Progenitor cell of endocrine pancreas (in vitro differentiated cells): ENCODE measurements at regions not wholly inside any gene's neighbourhood (a gene's known extent, or its start where the extent isn't known, plus 50 kb on each side); places are given as distances from the start of the nearest gene placed in this dataset.

Source experiments
- DNase-seq: peaks from one replicate; pipeline ENCODE4 v3.0.0; 2021; ENCODE audit warnings: low spot score; ENCODE audit not compliant: unreplicated experiment
- H3K27ac Mint-ChIP-seq: 2 replicates; pipeline ENCODE4 v1.8.0; 2021; ENCODE audit warnings: mild to moderate bottlenecking, moderate library complexity, mixed read lengths
- H3K27me3 Mint-ChIP-seq: 2 replicates; pipeline ENCODE4 v1.8.0; 2021; ENCODE audit warnings: mixed read lengths
- H3K36me3 Mint-ChIP-seq: 2 replicates; pipeline ENCODE4 v1.8.0; 2022; ENCODE audit warnings: mixed read lengths; ENCODE audit not compliant: insufficient read depth
- H3K4me1 Mint-ChIP-seq: 2 replicates; pipeline ENCODE4 v1.8.0; 2021; ENCODE audit warnings: low read depth, mixed read lengths
- H3K4me3 Mint-ChIP-seq: 2 replicates; pipeline ENCODE4 v1.8.0; 2021; ENCODE audit warnings: low read depth, mild to moderate bottlenecking, moderate library complexity, mixed read lengths
- H3K9me3 Mint-ChIP-seq: 2 replicates; pipeline ENCODE4 v1.8.0; 2021; ENCODE audit warnings: low read depth, mixed read lengths
- TF ChIP-seq, protein P1 (sequence below): fragments of 200-600 bp; sonication (generic); IDR thresholded peaks from one replicate; pipeline ENCODE4 v1.5.0; 2021; ENCODE audit warnings: antibody characterized with exemption, mild to moderate bottlenecking; ENCODE audit not compliant: unreplicated experiment

DNA sequence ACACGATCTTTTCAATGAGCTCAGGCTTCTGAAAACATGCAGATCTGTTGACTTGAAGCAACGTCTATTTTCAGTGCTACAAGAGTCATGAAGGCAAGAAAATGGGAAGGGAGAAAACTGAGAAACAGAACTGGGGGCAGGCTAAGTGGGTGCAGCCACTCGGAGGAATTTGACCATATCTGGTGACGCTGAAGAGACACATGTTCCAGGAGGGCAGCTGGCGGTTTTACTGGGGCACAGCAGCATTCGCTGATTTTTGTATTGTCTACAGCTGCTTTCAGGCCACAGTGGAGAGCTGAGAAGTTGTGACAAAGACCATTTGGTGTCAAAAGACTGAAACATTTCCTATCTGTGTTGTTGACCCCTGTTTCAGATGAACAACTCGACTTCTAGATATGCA lies 103.0 kb upstream of the ELAC2 start:
- DNase-seq, result no peak
- Mint-ChIP-seq H3K4me1 (no peaks in the 10 kb centered on the region), H3K27ac (no peak overlapping the region), H3K36me3 (no peaks in the 10 kb centered on the region), H3K4me3 (no peak overlapping the region), H3K9me3 (peaks cover 4% of the 10 kb centered on the region), H3K27me3 (peaks cover 5% of the 10 kb centered on the region)
- TF ChIP-seq, protein P1, sequence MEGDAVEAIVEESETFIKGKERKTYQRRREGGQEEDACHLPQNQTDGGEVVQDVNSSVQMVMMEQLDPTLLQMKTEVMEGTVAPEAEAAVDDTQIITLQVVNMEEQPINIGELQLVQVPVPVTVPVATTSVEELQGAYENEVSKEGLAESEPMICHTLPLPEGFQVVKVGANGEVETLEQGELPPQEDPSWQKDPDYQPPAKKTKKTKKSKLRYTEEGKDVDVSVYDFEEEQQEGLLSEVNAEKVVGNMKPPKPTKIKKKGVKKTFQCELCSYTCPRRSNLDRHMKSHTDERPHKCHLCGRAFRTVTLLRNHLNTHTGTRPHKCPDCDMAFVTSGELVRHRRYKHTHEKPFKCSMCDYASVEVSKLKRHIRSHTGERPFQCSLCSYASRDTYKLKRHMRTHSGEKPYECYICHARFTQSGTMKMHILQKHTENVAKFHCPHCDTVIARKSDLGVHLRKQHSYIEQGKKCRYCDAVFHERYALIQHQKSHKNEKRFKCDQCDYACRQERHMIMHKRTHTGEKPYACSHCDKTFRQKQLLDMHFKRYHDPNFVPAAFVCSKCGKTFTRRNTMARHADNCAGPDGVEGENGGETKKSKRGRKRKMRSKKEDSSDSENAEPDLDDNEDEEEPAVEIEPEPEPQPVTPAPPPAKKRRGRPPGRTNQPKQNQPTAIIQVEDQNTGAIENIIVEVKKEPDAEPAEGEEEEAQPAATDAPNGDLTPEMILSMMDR, result no peak

DNA sequence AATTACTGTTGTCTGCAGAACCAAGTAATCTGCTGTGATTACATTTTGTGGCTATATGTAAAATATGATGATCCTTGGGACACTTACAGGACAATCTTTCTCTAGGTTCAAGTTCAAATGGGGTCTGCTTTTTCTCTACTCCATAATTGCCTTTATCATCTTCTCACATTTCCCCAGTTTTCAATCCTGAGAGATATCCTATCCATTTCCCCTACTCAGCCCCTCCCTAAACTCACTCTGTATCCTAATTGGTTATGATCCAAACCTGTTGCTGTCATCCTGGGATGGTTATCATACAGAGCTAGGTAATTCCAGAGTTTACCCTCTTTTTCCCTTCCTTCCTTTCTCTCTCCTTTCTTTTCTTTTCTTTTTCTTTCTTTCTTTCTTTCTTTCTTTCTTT lies 100.5 kb upstream of the ELAC2 start:
- Mint-ChIP-seq H3K27me3 (peaks cover 5% of the 10 kb centered on the region), H3K4me3 (no peak overlapping the region), H3K36me3 (no peaks in the 10 kb centered on the region), H3K27ac (no peak overlapping the region), H3K4me1 (peaks cover 7% of the 10 kb centered on the region), H3K9me3 (peaks cover 4% of the 10 kb centered on the region)
- TF ChIP-seq, protein P1, result no peak
- DNase-seq, result no peak

- Mint-ChIP-seq H3K4me1 (peaks cover 7% of the 10 kb centered on the region), H3K27me3 (peaks cover 8% of the 10 kb centered on the region), H3K4me3 (no peak overlapping the region), H3K27ac (no peak overlapping the region), H3K36me3 (no peaks in the 10 kb centered on the region), H3K9me3 (peaks cover 4% of the 10 kb centered on the region)
- DNase-seq, result no peak
- TF ChIP-seq, protein P1, result no peak
Observed at GRCh38 chr17:13117616-13118015, 99.8 kb upstream of the ELAC2 start.

DNA sequence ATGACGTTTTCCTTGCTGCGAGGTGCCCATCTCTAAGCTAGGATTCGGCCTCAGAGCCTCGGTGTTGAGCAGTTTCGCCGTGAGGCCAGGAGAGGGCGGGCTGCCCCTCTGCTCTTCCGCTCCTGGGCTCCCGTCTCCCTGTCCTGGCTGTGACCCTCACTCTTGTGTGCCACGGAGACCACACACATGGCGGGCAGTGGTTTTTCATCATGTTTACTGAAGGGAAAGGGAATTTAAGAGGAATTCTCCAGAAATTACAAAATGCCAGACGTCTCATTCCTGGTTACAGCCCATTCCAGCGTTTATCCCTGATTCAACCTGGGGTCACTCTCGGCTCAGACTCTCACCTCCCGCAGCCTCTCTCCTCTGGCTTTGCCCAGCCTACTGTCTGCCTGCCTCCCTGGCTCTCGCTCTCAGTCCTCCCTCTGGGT lies 96.8 kb upstream of the ELAC2 start:
- peaks cover 5% of the 10 kb centered on the region for H3K27me3 Mint-ChIP-seq
- no peaks in the 10 kb centered on the region for H3K9me3 Mint-ChIP-seq
- no peaks in the 10 kb centered on the region for H3K36me3 Mint-ChIP-seq
- H3K27ac Mint-ChIP-seq, result peak overlapping the region; percentile 3
- peak overlapping the region; percentile 57 for H3K4me3 Mint-ChIP-seq
- TF ChIP-seq, protein P1, result peak; percentile 86
- DNase-seq, result peak; percentile 29
- peaks cover 7% of the 10 kb centered on the region for H3K4me1 Mint-ChIP-seq

- Mint-ChIP-seq H3K27ac (no peak overlapping the region), H3K27me3 (peaks cover 7% of the 10 kb centered on the region), H3K36me3 (no peaks in the 10 kb centered on the region), H3K4me1 (peaks cover 7% of the 10 kb centered on the region), H3K4me3 (no peak overlapping the region), H3K9me3 (no peaks in the 10 kb centered on the region)
- no peak for DNase-seq
- TF ChIP-seq, protein P1, result no peak
Observed at GRCh38 chr17:13113821-13114525, 96.1 kb upstream of the ELAC2 start.
